Fibroblast of villous mesenchyme (primary cell): ENCODE measurements at regions not wholly inside any gene's neighbourhood (a gene's known extent, or its start where the extent isn't known, plus 50 kb on each side); places are given as distances from the start of the nearest gene placed in this dataset.

Source experiments
- DNase-seq: peaks from one replicate; pipeline ENCODE4 v3.0.0-alpha.2; 2010; ENCODE audit warnings: low read depth
- H3K4me3 ChIP-seq: 2 replicates; pipeline ENCODE4 v1.5.1; 2011; ENCODE audit warnings: low read depth, mild to moderate bottlenecking, low read length
- CTCF ChIP-seq: IDR thresholded peaks from 2 replicates; pipeline ENCODE4 v1.5.1; 2012; ENCODE audit warnings: low read depth, mild to moderate bottlenecking, low read length; ENCODE audit not compliant: insufficient read depth

- no peak overlapping the region for H3K4me3 ChIP-seq
- no peak for TF ChIP-seq CTCF
- DNase-seq, result no peak
Measured at GRCh38 chr2:20882466-20883170, 59.7 kb upstream of the LDAH start.

- no peak overlapping the region for H3K4me3 ChIP-seq
- no peak for TF ChIP-seq CTCF
- DNase-seq, result no peak
Measured at GRCh38 chr2:20880221-20880771, 57.4 kb upstream of the LDAH start.

- H3K4me3 ChIP-seq, result no peak overlapping the region
- no peak for TF ChIP-seq CTCF
- DNase-seq, result no peak
Measured at GRCh38 chr2:20879221-20879620, 56.3 kb upstream of the LDAH start.

GRCh38 chr2:20877960-20878359, 55.1 kb upstream of the LDAH start:
- DNase-seq, result peak; percentile 64
- TF ChIP-seq CTCF, result no peak
- no peak overlapping the region for H3K4me3 ChIP-seq
